22Rv1 (cell line): ENCODE measurements at regions not wholly inside any gene's neighbourhood (a gene's known extent, or its start where the extent isn't known, plus 50 kb on each side); places are given as distances from the start of the nearest gene placed in this dataset.

ENCODE experiments used
- CTCF ChIP-seq: fragments of 450-650 bp; IDR thresholded peaks from 2 replicates; pipeline ENCODE4 v1.5.1; 2017; ENCODE audit warnings: mild to moderate bottlenecking
- ZFX ChIP-seq: fragments of 450-650 bp; IDR thresholded peaks from 2 replicates; pipeline ENCODE4 v1.6.1; 2017; ENCODE audit warnings: antibody characterized with exemption, borderline replicate concordance

GRCh38 chr7:110541962-110542361 is 549.0 kb upstream of the LRRN3 start:
- TF ChIP-seq CTCF (no peak), ZFX (no peak)
